Stimulated activated CD8-positive, alpha-beta memory T cell treated with anti-CD3 and anti-CD28 coated beads, Interleukin-12 subunit alpha, Interleukin-12 subunit beta, amount 100 ng/mL, for 24 hours (primary cell): ENCODE measurements at regions not wholly inside any gene's neighbourhood (a gene's known extent, or its start where the extent isn't known, plus 50 kb on each side); places are given as distances from the start of the nearest gene placed in this dataset.

ENCODE experiments used
- DNase-seq: peaks from one replicate; pipeline ENCODE4 v3.0.0-alpha.2; 2020; ENCODE audit errors: extremely low read depth

- DNase-seq = no peak
Observed at GRCh38 chr2:15043336-15044058, 411.0 kb downstream of the LRATD1 start.

- DNase-seq = no peak
Observed at GRCh38 chr2:15045054-15045453, 412.5 kb downstream of the LRATD1 start.

GRCh38 chr2:15047184-15047583 is 414.7 kb downstream of the LRATD1 start:
- no peak for DNase-seq

GRCh38 chr2:15048000-15048399 is 415.5 kb downstream of the LRATD1 start:
- DNase-seq = no peak

GRCh38 chr2:15049096-15049993 is 416.8 kb downstream of the LRATD1 start:
- DNase-seq = no peak

- DNase-seq = no peak
Observed at GRCh38 chr2:15050483-15050882, 418.0 kb downstream of the LRATD1 start.

- no peak for DNase-seq
Observed at GRCh38 chr2:15053542-15053941, 421.0 kb downstream of the LRATD1 start.

GRCh38 chr2:15058015-15058720 is 425.7 kb downstream of the LRATD1 start:
- DNase-seq = no peak

- no peak for DNase-seq
Observed at GRCh38 chr2:15058721-15059157, 426.2 kb downstream of the LRATD1 start.

GRCh38 chr2:15059870-15060512 is 427.5 kb downstream of the LRATD1 start:
- no peak for DNase-seq

- DNase-seq = no peak
Observed at GRCh38 chr2:15061268-15061667, 428.8 kb downstream of the LRATD1 start.

- DNase-seq = no peak
Observed at GRCh38 chr2:15066138-15066537, 433.6 kb downstream of the LRATD1 start.

- DNase-seq = no peak
Observed at GRCh38 chr2:15069149-15069548, 436.6 kb downstream of the LRATD1 start.

- DNase-seq = no peak
Observed at GRCh38 chr2:15072836-15073235, 440.3 kb downstream of the LRATD1 start.

GRCh38 chr2:15073664-15074063 is 441.1 kb downstream of the LRATD1 start:
- DNase-seq = no peak

- DNase-seq = no peak
Observed at GRCh38 chr2:15074319-15074718, 441.8 kb downstream of the LRATD1 start.

- no peak for DNase-seq
Observed at GRCh38 chr2:15074751-15075700, 442.5 kb downstream of the LRATD1 start.

GRCh38 chr2:15076668-15077067 is 444.2 kb downstream of the LRATD1 start:
- DNase-seq = no peak

- DNase-seq = no peak
Observed at GRCh38 chr2:15081356-15081755, 448.8 kb downstream of the LRATD1 start.
